K562 (cell line): ENCODE measurements at regions not wholly inside any gene's neighbourhood (a gene's known extent, or its start where the extent isn't known, plus 50 kb on each side); places are given as distances from the start of the nearest gene placed in this dataset.

ENCODE experiments used
- ATAC-seq: fragments of 200-7000 bp; cut with Tn5 transposase; 3 replicates; pipeline ENCODE4 v1.9.1; 2020; ENCODE audit warnings: moderate library complexity
- BruUV-seq: library from RNA; stranded (reverse); fragments of 400-500 nt; replicated peaks from 2 replicates; lab custom pipeline; 2021; lab: Mats Ljungman, UMichigan
- CTCF ChIA-PET: fragments of 300-600 bp; formaldehyde crosslinking; extraction: SDS; loops from one replicate; lab custom pipeline; 2021; ENCODE audit warnings: low intra/inter-chr PET ratio; lab: Yijun Ruan, JAX
- POLR2A ChIA-PET: fragments of 300-600, 350-650 bp; sonication (Branson Sonifier 250); formaldehyde crosslinking; extraction: SDS; loops from one replicate; lab custom pipeline; 2021; ENCODE audit warnings: antibody characterized with exemption, inconsistent platforms; lab: Yijun Ruan, JAX
- DNase-seq, 4 experiments: peaks; one replicate each; pipeline versions ENCODE4 v3.0.0 to v3.0.0-alpha.2; 2011 to 2018; ENCODE audit warnings: low spot score in 3 of 4, mixed read lengths in 3 of 4; ENCODE audit errors: extremely low read depth in 1 of 4
- FAIRE-seq: peaks from 2 replicates; lab custom pipeline; 2011; peaks lifted over from hg19 to GRCh38; lab: Jason Lieb, UNC
- H2AFZ ChIP-seq: 2 replicates; pipeline ENCODE4 v1.6.0; 2011; ENCODE audit warnings: low read depth, low read length, control low read depth, inconsistent platforms
- H3K27ac ChIP-seq: fragments of 200-600 bp; 3 replicates; pipeline ENCODE4 v1.8.0; 2011; ENCODE audit warnings: low read depth, mild to moderate bottlenecking, control low read depth, inconsistent platforms, low read length, moderate library complexity, mixed read lengths; ENCODE audit errors: extremely low read depth
- H3K27me3 ChIP-seq, 2 experiments: fragments of 300-600 bp in 1 of 2; 2 replicates in 1 of 2; 3 replicates in 1 of 2; pipeline versions ENCODE4 v1.6.0 to v1.8.0; 2011; ENCODE audit warnings: inconsistent platforms in 2 of 2, low read length in 2 of 2, mild to moderate bottlenecking in 1 of 2, mixed read lengths in 1 of 2, moderate library complexity in 1 of 2; ENCODE audit not compliant: control insufficient read depth in 2 of 2, insufficient read depth in 2 of 2
- H3K36me3 ChIP-seq: fragments of 300-600 bp; 3 replicates; pipeline ENCODE4 v1.8.0; 2011; ENCODE audit warnings: mild to moderate bottlenecking, low read length, inconsistent platforms; ENCODE audit not compliant: control insufficient read depth, insufficient read depth
- H3K4me1 ChIP-seq, 2 experiments: fragments of 200-600 bp in 1 of 2; replicated peaks in 1 of 2; 2 replicates in 1 of 2; 3 replicates in 1 of 2; pipeline versions ENCODE4 v1.5.1 to v1.8.0; 2011; ENCODE audit warnings: inconsistent platforms in 2 of 2, low read length in 2 of 2, mild to moderate bottlenecking in 1 of 2, mixed read lengths in 1 of 2, moderate library complexity in 1 of 2; ENCODE audit not compliant: control insufficient read depth in 2 of 2, insufficient read depth in 2 of 2
- H3K4me2 ChIP-seq: 2 replicates; pipeline ENCODE4 v1.6.1; 2011; ENCODE audit warnings: low read length, control low read depth, inconsistent platforms, mixed read lengths; ENCODE audit not compliant: insufficient read depth
- H3K4me3 ChIP-seq: fragments of 200-600 bp; sonication (generic), shearing (Covaris generic); 2 replicates; pipeline ENCODE4 v1.5.1; 2016; ENCODE audit warnings: control low read depth, inconsistent platforms
- H3K79me2 ChIP-seq: fragments of 200-600 bp; 3 replicates; pipeline ENCODE4 v1.8.0; 2011; ENCODE audit warnings: low read length, inconsistent platforms; ENCODE audit not compliant: control insufficient read depth, insufficient read depth
- H3K9ac ChIP-seq, 2 experiments: 2 replicates each; pipeline versions ENCODE4 v1.6.0 to v1.6.1; 2011; ENCODE audit warnings: low read depth in 2 of 2, low read length in 2 of 2, control low read depth in 1 of 2, inconsistent platforms in 1 of 2, mild to moderate bottlenecking in 1 of 2, mixed read lengths in 1 of 2; ENCODE audit not compliant: insufficient read depth in 1 of 2
- H3K9me1 ChIP-seq: one replicate; pipeline ENCODE4 v1.6.0; 2011; ENCODE audit warnings: inconsistent platforms, mild to moderate bottlenecking, low read length, moderate library complexity; ENCODE audit not compliant: control insufficient read depth, insufficient read depth
- H3K9me3 ChIP-seq: replicated peaks from 2 replicates; pipeline ENCODE4 v1.5.1; 2011; ENCODE audit warnings: low read depth, low read length, inconsistent platforms; ENCODE audit not compliant: control insufficient read depth, insufficient read depth
- H4K20me1 ChIP-seq: replicated peaks from 2 replicates; pipeline ENCODE4 v1.6.1; 2011; ENCODE audit warnings: low read length, inconsistent platforms, mixed read lengths; ENCODE audit not compliant: control insufficient read depth, insufficient read depth
- CBX8 ChIP-seq: fragments of 200-600 bp; sonication (generic); IDR thresholded peaks from 2 replicates; pipeline ENCODE4 v1.6.1; 2012; ENCODE audit warnings: borderline replicate concordance, mixed run types, low read depth, mild to moderate bottlenecking, moderate library complexity, mixed read lengths, low read length, control low read depth, inconsistent platforms; ENCODE audit not compliant: poor library complexity, severe bottlenecking; ENCODE audit errors: extremely low read depth
- E2F4 ChIP-seq: sonication (generic); formaldehyde crosslinking; IDR thresholded peaks from 2 replicates; pipeline ENCODE4 v1.8.0; 2022; ENCODE audit warnings: mild to moderate bottlenecking, low read depth, missing genetic modification reagents
- EP300 ChIP-seq: IDR thresholded peaks from 2 replicates; pipeline ENCODE4 v1.6.1; 2012; ENCODE audit warnings: low read length, improper control_type of control experiment
- HMG20B ChIP-seq: fragments of 250-450 bp; sonication (Bioruptor Pico); IDR thresholded peaks from 2 replicates; pipeline ENCODE4 v1.5.0; 2021; ENCODE audit warnings: mild to moderate bottlenecking
- HNRNPLL ChIP-seq: fragments of 200-400 bp; formaldehyde crosslinking; IDR thresholded peaks from 2 replicates; pipeline ENCODE4 v1.6.1; 2017; ENCODE audit warnings: low read length, low read depth, mild to moderate bottlenecking; ENCODE audit not compliant: poor library complexity, severe bottlenecking
- NFXL1 ChIP-seq: fragments of 450-650 bp; formaldehyde crosslinking; IDR thresholded peaks from 2 replicates; pipeline ENCODE4 v1.4.0; 2021; ENCODE audit warnings: mild to moderate bottlenecking
- PHF21A ChIP-seq: fragments of 450-650 bp; IDR thresholded peaks from 2 replicates; pipeline ENCODE4 v1.6.1; 2017; ENCODE audit warnings: low read depth, borderline replicate concordance
- STAT5B ChIP-seq: fragments of 250-450 bp; sonication (Bioruptor Pico); IDR thresholded peaks from 2 replicates; pipeline ENCODE4 v1.8.0; 2021; ENCODE audit warnings: mild to moderate bottlenecking, inconsistent platforms
- TAF7 ChIP-seq: fragments of 450-650 bp; IDR thresholded peaks from 2 replicates; pipeline ENCODE4 v1.6.1; 2016; ENCODE audit warnings: missing genetic modification characterization, missing compliant biosample characterization
- TCFL5 ChIP-seq: fragments of 250-450 bp; sonication (Bioruptor Pico); conservative IDR thresholded peaks from 2 replicates; pipeline ENCODE4 v1.6.1; 2021; ENCODE audit warnings: mild to moderate bottlenecking, moderate library complexity, matching md5 sums
- XRCC5 ChIP-seq: fragments of 200-400 bp; formaldehyde crosslinking; IDR thresholded peaks from 2 replicates; pipeline ENCODE4 v1.6.1; 2017; ENCODE audit warnings: low read depth, mild to moderate bottlenecking, low read length
- ZFP1 ChIP-seq: fragments of 450-650 bp; formaldehyde crosslinking; IDR thresholded peaks from 2 replicates; pipeline ENCODE4 v1.4.0; 2020; ENCODE audit warnings: mild to moderate bottlenecking, mixed read lengths
- ZKSCAN3 ChIP-seq: fragments of 250-450 bp; sonication (Bioruptor Pico); IDR thresholded peaks from 2 replicates; pipeline ENCODE4 v1.4.0; 2020
- ZNF224 ChIP-seq: sonication (generic); formaldehyde crosslinking; IDR thresholded peaks from 2 replicates; pipeline ENCODE4 v1.8.0; 2022; ENCODE audit warnings: mild to moderate bottlenecking, missing genetic modification reagents
- ZNF668 ChIP-seq: fragments of 250-450 bp; sonication (Bioruptor Pico); IDR thresholded peaks from 2 replicates; pipeline ENCODE4 v1.8.0; 2022; ENCODE audit warnings: mild to moderate bottlenecking, inconsistent platforms
- ZNF707 ChIP-seq: fragments of 250-450 bp; sonication (Bioruptor Pico); conservative IDR thresholded peaks from 2 replicates; pipeline ENCODE4 v1.8.0; 2022; ENCODE audit warnings: inconsistent platforms, mild to moderate bottlenecking, moderate library complexity
- WGBS: fragments of 100-300 bp; shearing (Covaris generic); methylation state at CpG from one replicate; pipeline ENCODE4 v1.1.6; 2016; ENCODE audit warnings: low coverage, mixed read lengths; ENCODE audit not compliant: insufficient coverage; ENCODE audit errors: missing lambda C conversion rate; 5-methylcytosine and 5-hydroxymethylcytosine counted together
- in situ Hi-C: fragments of 300-500 bp; cut with MboI; formaldehyde crosslinking; loops from 4 replicates; pipeline ENCODE4 v1.15.0; 2018; ENCODE audit warnings: inconsistent platforms, mixed read lengths
- intact Hi-C: fragments of 100-400 bp; cut with micrococcal nuclease; formaldehyde crosslinking; loops from 2 replicates; pipeline ENCODE4 v1.14.2; 2022
- TF ChIP-seq, protein P1 (sequence below): fragments of 450-650 bp; IDR thresholded peaks from one replicate; pipeline ENCODE4 v1.6.1; 2018; ENCODE audit warnings: mild to moderate bottlenecking, moderate library complexity; ENCODE audit not compliant: partially characterized antibody
- TF ChIP-seq, protein P2 (sequence below): fragments of 450-650 bp; formaldehyde crosslinking; IDR thresholded peaks from 2 replicates; pipeline ENCODE4 v1.4.0; 2020; ENCODE audit warnings: mild to moderate bottlenecking, moderate library complexity

GRCh38 chr2:18001671-18002070 is 123.2 kb downstream of the KCNS3 start:
- Histone ChIP-seq H3K27me3 (no peaks in the 10 kb centered on the region), H3K9ac (no peak overlapping the region), H3K79me2 (no peaks in the 10 kb centered on the region), H4K20me1 (no peaks in the 10 kb centered on the region), H3K9me3 (no peaks in the 10 kb centered on the region), H3K4me1 (no peaks in the 10 kb centered on the region), H3K36me3 (no peaks in the 10 kb centered on the region), H3K9me1 (no peaks in the 10 kb centered on the region), H3K4me3 (no peak overlapping the region), H3K27ac (no peak overlapping the region), H2AFZ (no peak overlapping the region), H3K4me2 (no peak overlapping the region)
- ChIA-PET POLR2A (no interaction called here), CTCF (no interaction called here)
- TF ChIP-seq NFXL1 (CRISPR knock-in tag): no peak
- TF ChIP-seq, protein P1, sequence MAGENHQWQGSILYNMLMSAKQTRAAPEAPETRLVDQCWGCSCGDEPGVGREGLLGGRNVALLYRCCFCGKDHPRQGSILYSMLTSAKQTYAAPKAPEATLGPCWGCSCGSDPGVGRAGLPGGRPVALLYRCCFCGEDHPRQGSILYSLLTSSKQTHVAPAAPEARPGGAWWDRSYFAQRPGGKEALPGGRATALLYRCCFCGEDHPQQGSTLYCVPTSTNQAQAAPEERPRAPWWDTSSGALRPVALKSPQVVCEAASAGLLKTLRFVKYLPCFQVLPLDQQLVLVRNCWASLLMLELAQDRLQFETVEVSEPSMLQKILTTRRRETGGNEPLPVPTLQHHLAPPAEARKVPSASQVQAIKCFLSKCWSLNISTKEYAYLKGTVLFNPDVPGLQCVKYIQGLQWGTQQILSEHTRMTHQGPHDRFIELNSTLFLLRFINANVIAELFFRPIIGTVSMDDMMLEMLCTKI: no peak
- no peak for TF ChIP-seq TCFL5 (CRISPR knock-in tag)
- no peak for TF ChIP-seq TAF7 (tag)
- no peak for TF ChIP-seq EP300
- no peak for TF ChIP-seq ZNF707 (CRISPR knock-in tag)
- TF ChIP-seq PHF21A: no peak
- TF ChIP-seq E2F4 (CRISPR knock-in tag): no peak
- no peak for TF ChIP-seq HNRNPLL
- no peak for TF ChIP-seq STAT5B
- no peak for TF ChIP-seq XRCC5
- no peak for TF ChIP-seq ZFP1
- no peak for TF ChIP-seq HMG20B (CRISPR knock-in tag)
- TF ChIP-seq ZNF668 (CRISPR knock-in tag): no peak
- TF ChIP-seq CBX8: no peak
- no peak for TF ChIP-seq ZKSCAN3 (CRISPR knock-in tag)
- TF ChIP-seq, protein P2, sequence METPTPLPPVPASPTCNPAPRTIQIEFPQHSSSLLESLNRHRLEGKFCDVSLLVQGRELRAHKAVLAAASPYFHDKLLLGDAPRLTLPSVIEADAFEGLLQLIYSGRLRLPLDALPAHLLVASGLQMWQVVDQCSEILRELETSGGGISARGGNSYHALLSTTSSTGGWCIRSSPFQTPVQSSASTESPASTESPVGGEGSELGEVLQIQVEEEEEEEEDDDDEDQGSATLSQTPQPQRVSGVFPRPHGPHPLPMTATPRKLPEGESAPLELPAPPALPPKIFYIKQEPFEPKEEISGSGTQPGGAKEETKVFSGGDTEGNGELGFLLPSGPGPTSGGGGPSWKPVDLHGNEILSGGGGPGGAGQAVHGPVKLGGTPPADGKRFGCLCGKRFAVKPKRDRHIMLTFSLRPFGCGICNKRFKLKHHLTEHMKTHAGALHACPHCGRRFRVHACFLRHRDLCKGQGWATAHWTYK (CRISPR knock-in tag): no peak
- no peak for TF ChIP-seq ZNF224 (CRISPR knock-in tag)
- no TSS peak for BruUV-seq
- intact Hi-C loops (no loop called here), in situ Hi-C loops (no loop called here)
- FAIRE-seq (no peak), ATAC-seq (no peak), DNase-seq (no peak)
- WGBS: 6% methylated on average over 3 of the region's 4 CpGs
